ENCODE measurements at regions not wholly inside any gene's neighbourhood (a gene's known extent, or its start where the extent isn't known, plus 50 kb on each side); places are given as distances from the start of the nearest gene placed in this dataset.

DNA sequence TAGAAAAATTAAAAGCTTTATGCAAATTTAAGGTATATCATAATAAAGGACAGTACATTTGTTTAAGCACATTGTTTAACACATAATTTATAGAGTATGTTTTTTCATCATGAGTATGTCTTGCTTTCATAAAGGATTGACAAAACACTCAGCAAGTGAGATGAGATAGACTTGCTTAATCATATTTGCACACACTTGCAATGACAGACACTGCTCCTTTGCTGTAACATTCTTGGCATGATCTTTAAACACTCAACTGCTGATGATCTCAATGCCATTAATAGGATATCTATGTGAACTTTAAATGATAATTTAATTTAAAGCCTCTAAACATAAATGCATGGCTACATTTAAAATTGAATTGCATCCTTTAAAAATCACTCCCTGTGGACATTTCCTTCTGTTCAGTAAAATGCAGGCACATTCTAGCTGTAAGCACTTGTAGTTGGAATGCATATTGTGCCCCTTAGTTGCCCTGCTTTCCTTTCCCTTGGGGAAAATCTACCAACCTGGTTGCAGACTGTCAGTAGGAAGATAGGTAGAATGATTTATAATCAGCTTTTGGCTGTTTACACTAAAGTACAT lies 979.0 kb downstream of the TMTC2 start:
- no peaks in the 10 kb centered on the region for H3K27me3 ChIP-seq (ENCODE audit: control insufficient read depth, insufficient read depth, low read length)
- no peak overlapping the region for H3K4me3 ChIP-seq (ENCODE audit: low read depth, low read length)
- no peak overlapping the region for H3K27ac ChIP-seq (ENCODE audit: low read depth, low read length)
- ChIA-PET POLR2A (no interaction called here), CTCF (no interaction called here)
- no peak for DNase-seq (ENCODE audit: low read depth, low spot score)
- TF ChIP-seq, protein P1, sequence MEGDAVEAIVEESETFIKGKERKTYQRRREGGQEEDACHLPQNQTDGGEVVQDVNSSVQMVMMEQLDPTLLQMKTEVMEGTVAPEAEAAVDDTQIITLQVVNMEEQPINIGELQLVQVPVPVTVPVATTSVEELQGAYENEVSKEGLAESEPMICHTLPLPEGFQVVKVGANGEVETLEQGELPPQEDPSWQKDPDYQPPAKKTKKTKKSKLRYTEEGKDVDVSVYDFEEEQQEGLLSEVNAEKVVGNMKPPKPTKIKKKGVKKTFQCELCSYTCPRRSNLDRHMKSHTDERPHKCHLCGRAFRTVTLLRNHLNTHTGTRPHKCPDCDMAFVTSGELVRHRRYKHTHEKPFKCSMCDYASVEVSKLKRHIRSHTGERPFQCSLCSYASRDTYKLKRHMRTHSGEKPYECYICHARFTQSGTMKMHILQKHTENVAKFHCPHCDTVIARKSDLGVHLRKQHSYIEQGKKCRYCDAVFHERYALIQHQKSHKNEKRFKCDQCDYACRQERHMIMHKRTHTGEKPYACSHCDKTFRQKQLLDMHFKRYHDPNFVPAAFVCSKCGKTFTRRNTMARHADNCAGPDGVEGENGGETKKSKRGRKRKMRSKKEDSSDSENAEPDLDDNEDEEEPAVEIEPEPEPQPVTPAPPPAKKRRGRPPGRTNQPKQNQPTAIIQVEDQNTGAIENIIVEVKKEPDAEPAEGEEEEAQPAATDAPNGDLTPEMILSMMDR (IDR thresholded peaks at IDR 0.05; ENCODE audit: low read depth, low read length) = no peak
- H3K9me3 ChIP-seq (ENCODE audit: control insufficient read depth, insufficient read depth, low read length) = no peaks in the 10 kb centered on the region

DNA sequence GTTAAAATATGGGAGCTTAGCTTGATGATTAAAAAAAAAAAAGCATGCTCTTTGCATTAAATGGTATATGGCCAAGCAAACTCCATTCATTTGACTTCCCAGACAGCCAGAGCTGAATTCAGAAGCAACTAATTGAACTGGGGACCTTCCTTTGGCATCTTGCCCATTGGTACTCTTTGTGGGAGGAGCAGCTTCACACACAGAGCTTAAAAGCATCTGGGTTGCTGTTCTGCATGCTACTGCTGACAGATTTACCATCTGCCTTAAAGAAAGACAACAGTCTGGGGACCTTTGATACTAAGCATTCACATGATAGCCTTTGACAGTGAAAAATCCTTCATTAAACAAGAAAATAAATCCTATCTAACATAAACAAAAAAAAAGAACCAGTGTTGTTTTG lies 977.9 kb downstream of the TMTC2 start:
- H3K27me3 ChIP-seq (ENCODE audit: control insufficient read depth, insufficient read depth, low read length) = no peaks in the 10 kb centered on the region
- DNase-seq (ENCODE audit: low read depth, low spot score) = no peak
- no peak overlapping the region for H3K4me3 ChIP-seq (ENCODE audit: low read depth, low read length)
- H3K9me3 ChIP-seq (ENCODE audit: control insufficient read depth, insufficient read depth, low read length) = no peaks in the 10 kb centered on the region
- CTCF ChIA-PET = no interaction called here
- POLR2A ChIA-PET = no interaction called here
- TF ChIP-seq, protein P1 (IDR thresholded peaks at IDR 0.05; ENCODE audit: low read depth, low read length) = no peak
- no peak overlapping the region for H3K27ac ChIP-seq (ENCODE audit: low read depth, low read length)

DNA sequence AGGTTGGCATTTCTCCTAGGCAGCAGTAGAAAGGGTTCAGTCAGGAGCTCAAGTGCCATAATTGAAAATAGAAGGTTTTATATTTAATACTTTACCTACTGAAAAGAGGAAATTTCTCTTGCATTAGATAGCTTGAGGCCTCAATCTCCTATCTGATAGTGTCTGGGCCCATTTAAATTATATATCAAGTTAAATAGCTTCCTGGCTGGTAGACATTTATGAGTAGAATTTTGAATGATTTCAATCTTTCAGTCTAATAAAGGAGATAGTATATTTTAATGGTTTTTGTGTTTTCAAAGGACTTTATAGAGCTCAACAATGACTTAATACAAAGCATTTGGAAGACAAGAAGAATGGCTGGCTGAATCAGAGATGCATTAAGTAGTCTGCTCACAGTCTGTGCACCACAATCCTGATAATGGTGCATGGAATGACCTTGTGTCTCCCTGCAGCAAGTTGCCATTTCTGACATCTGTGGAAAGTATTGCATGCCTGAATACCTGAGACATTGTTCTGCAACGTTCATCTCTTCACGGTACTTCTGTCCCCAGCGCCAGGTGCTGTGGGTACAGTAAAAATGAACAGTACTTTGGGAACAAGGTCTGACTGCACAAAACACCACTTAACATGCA lies 974.1 kb downstream of the TMTC2 start:
- no peaks in the 10 kb centered on the region for H3K27me3 ChIP-seq (ENCODE audit: control insufficient read depth, insufficient read depth, low read length)
- ChIA-PET POLR2A (no interaction called here), CTCF (no interaction called here)
- H3K27ac ChIP-seq (ENCODE audit: low read depth, low read length) = no peak overlapping the region
- no peaks in the 10 kb centered on the region for H3K9me3 ChIP-seq (ENCODE audit: control insufficient read depth, insufficient read depth, low read length)
- no peak overlapping the region for H3K4me3 ChIP-seq (ENCODE audit: low read depth, low read length)
- no peak for DNase-seq (ENCODE audit: low read depth, low spot score)
- TF ChIP-seq, protein P1 (IDR thresholded peaks at IDR 0.05; ENCODE audit: low read depth, low read length) = no peak

DNA sequence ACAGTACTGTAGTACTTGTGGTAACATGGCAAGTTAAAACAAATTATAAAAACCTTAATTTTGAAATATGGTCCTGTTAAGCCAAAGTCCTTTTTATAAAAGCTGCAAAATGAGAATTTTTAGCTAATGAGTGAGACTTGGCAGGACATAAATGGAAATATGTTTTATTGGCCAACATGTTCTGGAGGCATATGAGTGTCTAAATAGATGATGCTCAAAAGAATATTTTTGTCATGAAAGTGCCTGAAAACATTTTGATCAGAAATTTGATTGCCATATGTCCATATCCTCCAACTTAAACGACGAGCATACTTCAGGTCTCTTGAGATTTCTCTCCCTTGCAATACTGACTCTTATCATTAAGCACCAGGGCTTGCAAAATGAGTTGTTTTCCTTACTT lies 972.6 kb downstream of the TMTC2 start:
- Histone ChIP-seq H3K27me3 (ENCODE audit: control insufficient read depth, insufficient read depth, low read length) (no peaks in the 10 kb centered on the region), H3K27ac (ENCODE audit: low read depth, low read length) (no peak overlapping the region), H3K4me3 (ENCODE audit: low read depth, low read length) (no peak overlapping the region), H3K9me3 (ENCODE audit: control insufficient read depth, insufficient read depth, low read length) (no peaks in the 10 kb centered on the region)
- no peak for DNase-seq (ENCODE audit: low read depth, low spot score)
- CTCF ChIA-PET = no interaction called here
- TF ChIP-seq, protein P1 (IDR thresholded peaks at IDR 0.05; ENCODE audit: low read depth, low read length) = no peak
- POLR2A ChIA-PET = no interaction called here

DNA sequence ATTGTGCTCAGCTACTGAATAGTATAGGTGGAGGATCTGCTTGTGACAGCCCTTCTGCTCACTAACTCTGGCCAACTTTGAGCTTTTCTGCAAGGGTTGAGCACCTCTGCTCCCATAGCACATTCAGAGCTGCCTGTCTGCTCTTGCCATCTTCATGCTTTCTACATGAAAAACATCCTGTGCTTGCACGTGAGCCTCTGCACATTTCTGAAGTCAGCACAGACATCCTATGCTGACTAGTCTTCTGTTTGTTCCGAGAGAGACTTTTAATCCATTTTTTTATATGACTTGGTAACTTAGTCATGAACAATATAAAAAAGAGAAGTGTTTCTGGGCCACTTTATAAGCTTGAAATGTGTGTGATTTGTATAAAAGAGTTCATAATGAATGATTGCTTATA lies 969.3 kb downstream of the TMTC2 start:
- ChIA-PET CTCF (no interaction called here), POLR2A (no interaction called here)
- TF ChIP-seq, protein P1 (IDR thresholded peaks at IDR 0.05; ENCODE audit: low read depth, low read length) = no peak
- DNase-seq (ENCODE audit: low read depth, low spot score) = no peak
- H3K27me3 ChIP-seq (ENCODE audit: control insufficient read depth, insufficient read depth, low read length) = no peaks in the 10 kb centered on the region
- no peaks in the 10 kb centered on the region for H3K9me3 ChIP-seq (ENCODE audit: control insufficient read depth, insufficient read depth, low read length)
- H3K27ac ChIP-seq (ENCODE audit: low read depth, low read length) = no peak overlapping the region
- no peak overlapping the region for H3K4me3 ChIP-seq (ENCODE audit: low read depth, low read length)

All from AG04450 (cell line).